Tibial nerve (tissue), 4 donors: ENCODE measurements at regions not wholly inside any gene's neighbourhood (a gene's known extent, or its start where the extent isn't known, plus 50 kb on each side); places are given as distances from the start of the nearest gene placed in this dataset.

Experiments used
- DNase-seq, 2 donors: peaks; one replicate each; pipeline ENCODE4 v3.0.0-alpha.2; 2019; ENCODE audit warnings: low spot score in 2 of 2
- H3K27ac ChIP-seq, 4 donors: fragments of 200-600 bp; sonication (generic) in 3 of 4; one replicate each; pipeline ENCODE4 v1.5.1; 2017 to 2019; ENCODE audit warnings: mild to moderate bottlenecking in 1 of 4
- H3K27me3 ChIP-seq, 2 donors: fragments of 200-600 bp; sonication (generic) in 1 of 2; one replicate each; pipeline versions ENCODE4 v1.5.1 to v1.6.0; 2017 to 2019
- H3K36me3 ChIP-seq, 3 donors: fragments of 200-600 bp; sonication (generic); one replicate each; pipeline ENCODE4 v1.5.1; 2018 to 2019
- H3K4me1 ChIP-seq, 4 donors: fragments of 200-600 bp; sonication (generic) in 3 of 4; one replicate each; pipeline ENCODE4 v1.5.1; 2017 to 2019
- H3K4me3 ChIP-seq, 4 donors: fragments of 200-600 bp; sonication (generic) in 3 of 4; one replicate each; pipeline ENCODE4 v1.5.1; 2017 to 2019; ENCODE audit warnings: mild to moderate bottlenecking in 1 of 4, moderate library complexity in 1 of 4
- H3K9me3 ChIP-seq, 4 donors: fragments of 200-600 bp; sonication (generic) in 3 of 4; one replicate each; pipeline ENCODE4 v1.5.1; 2017 to 2019
- EP300 ChIP-seq, 2 donors: sonication (generic); formaldehyde crosslinking; IDR thresholded peaks; one replicate each; pipeline ENCODE4 v1.6.1; 2017; ENCODE audit warnings: antibody characterized with exemption in 2 of 2, mild to moderate bottlenecking in 1 of 2
- POLR2A ChIP-seq, 2 donors: fragments of 450-650 bp; IDR thresholded peaks; one replicate each; pipeline ENCODE4 v1.6.1; 2017; ENCODE audit warnings: antibody characterized with exemption in 2 of 2, mild to moderate bottlenecking in 2 of 2, moderate library complexity in 2 of 2
- WGBS, 2 donors: methylation state at CpG; one replicate each; pipeline ENCODE4 v1.1.5; 2018; 5-methylcytosine and 5-hydroxymethylcytosine counted together
- TF ChIP-seq, protein P1 (sequence below), 5 experiments: fragments of 200-600 bp in 3 of 5; fragments of 450-650 bp in 2 of 5; sonication (generic) in 3 of 5; IDR thresholded peaks; one replicate each; pipeline ENCODE4 v1.5.1; 2016 to 2019; ENCODE audit warnings: antibody characterized with exemption in 5 of 5, mild to moderate bottlenecking in 3 of 5, moderate library complexity in 2 of 5

DNA sequence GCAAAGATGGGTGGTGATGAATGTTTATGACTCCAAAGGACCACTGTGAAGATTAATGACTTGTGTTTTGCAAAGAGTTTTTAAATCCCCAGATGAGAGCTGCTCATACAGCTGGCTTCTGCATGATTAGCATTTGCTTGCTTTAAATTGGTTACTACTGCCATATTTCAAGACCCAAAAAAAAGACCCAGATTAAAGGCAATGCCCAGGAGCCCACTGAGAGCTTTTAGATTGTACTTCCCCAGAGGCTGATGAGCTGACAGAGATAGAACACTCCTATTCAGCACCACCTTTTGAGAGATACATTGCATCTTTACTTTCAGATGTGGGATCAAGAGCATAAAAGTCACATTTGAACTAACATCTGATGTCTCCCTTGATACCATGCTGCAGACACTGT is 142.0 kb downstream of the HNRNPD start:
- Histone ChIP-seq H3K9me3 (no peaks in the 10 kb centered on the region), H3K27ac (no peak overlapping the region), H3K27me3 (no peaks in the 10 kb centered on the region), H3K36me3 (no peaks in the 10 kb centered on the region), H3K4me1 (no peaks in the 10 kb centered on the region), H3K4me3 (no peak overlapping the region)
- DNase-seq: no peak
- TF ChIP-seq POLR2A (IDR thresholded peaks at IDR 0.05) (no peak), EP300 (IDR thresholded peaks at IDR 0.05) (no peak)
- TF ChIP-seq, protein P1, sequence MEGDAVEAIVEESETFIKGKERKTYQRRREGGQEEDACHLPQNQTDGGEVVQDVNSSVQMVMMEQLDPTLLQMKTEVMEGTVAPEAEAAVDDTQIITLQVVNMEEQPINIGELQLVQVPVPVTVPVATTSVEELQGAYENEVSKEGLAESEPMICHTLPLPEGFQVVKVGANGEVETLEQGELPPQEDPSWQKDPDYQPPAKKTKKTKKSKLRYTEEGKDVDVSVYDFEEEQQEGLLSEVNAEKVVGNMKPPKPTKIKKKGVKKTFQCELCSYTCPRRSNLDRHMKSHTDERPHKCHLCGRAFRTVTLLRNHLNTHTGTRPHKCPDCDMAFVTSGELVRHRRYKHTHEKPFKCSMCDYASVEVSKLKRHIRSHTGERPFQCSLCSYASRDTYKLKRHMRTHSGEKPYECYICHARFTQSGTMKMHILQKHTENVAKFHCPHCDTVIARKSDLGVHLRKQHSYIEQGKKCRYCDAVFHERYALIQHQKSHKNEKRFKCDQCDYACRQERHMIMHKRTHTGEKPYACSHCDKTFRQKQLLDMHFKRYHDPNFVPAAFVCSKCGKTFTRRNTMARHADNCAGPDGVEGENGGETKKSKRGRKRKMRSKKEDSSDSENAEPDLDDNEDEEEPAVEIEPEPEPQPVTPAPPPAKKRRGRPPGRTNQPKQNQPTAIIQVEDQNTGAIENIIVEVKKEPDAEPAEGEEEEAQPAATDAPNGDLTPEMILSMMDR (IDR thresholded peaks at IDR 0.05): no peak

DNA sequence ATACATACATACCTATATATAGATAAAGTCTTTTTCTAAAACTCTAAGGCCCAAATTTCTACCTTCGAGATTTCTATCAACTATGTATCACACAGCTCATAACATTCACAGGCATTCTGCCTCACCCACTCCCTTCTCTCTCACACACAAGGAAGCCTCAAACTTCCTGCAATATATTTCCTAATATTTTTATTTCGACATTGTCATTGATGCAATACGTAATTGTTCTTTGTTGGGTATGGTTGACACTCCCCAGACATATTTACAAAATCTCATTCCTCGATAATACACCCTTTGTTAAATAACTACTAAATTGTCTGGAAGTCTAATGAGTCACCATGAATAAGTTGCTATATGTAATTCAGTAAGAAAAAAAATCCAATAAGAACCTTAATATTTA is 143.5 kb downstream of the HNRNPD start:
- Histone ChIP-seq H3K27me3 (no peaks in the 10 kb centered on the region), H3K4me1 (no peaks in the 10 kb centered on the region), H3K36me3 (no peaks in the 10 kb centered on the region), H3K27ac (no peak overlapping the region), H3K4me3 (no peak overlapping the region), H3K9me3 (no peaks in the 10 kb centered on the region)
- no peak for DNase-seq
- WGBS, 2 donors: 69 to 73% methylated on average over 4 of the region's 4 CpGs
- TF ChIP-seq POLR2A (IDR thresholded peaks at IDR 0.05) (no peak), EP300 (IDR thresholded peaks at IDR 0.05) (no peak)
- TF ChIP-seq, protein P1 (IDR thresholded peaks at IDR 0.05): no peak

DNA sequence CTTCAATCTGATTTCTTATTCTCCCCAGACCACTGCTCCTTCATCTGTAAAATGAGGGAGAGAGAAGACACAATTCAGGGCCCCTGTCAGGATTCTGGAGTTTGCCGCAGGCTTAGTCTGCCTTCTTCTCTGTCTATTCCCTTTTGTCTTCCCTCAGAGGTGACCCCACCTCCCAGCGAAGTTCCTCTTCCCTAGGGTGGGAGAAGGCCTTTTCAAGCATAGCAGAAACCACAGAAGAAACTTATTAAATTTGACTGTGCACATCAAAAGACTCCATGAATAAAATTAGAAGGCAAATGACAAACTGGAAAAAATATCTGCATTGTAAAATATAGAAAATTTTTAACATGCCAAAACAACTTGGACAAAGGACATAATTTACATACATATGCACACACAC is 148.8 kb downstream of the HNRNPD start:
- Histone ChIP-seq H3K27me3 (no peaks in the 10 kb centered on the region), H3K36me3 (no peaks in the 10 kb centered on the region), H3K27ac (no peak overlapping the region), H3K4me1 (no peaks in the 10 kb centered on the region), H3K4me3 (no peak overlapping the region), H3K9me3 (no peaks in the 10 kb centered on the region)
- WGBS, 2 donors: 48 to 67% methylated on average over 2 of the region's 2 CpGs
- no peak for DNase-seq
- TF ChIP-seq POLR2A (IDR thresholded peaks at IDR 0.05) (no peak), EP300 (IDR thresholded peaks at IDR 0.05) (no peak)
- TF ChIP-seq, protein P1 (IDR thresholded peaks at IDR 0.05): no peak

DNA sequence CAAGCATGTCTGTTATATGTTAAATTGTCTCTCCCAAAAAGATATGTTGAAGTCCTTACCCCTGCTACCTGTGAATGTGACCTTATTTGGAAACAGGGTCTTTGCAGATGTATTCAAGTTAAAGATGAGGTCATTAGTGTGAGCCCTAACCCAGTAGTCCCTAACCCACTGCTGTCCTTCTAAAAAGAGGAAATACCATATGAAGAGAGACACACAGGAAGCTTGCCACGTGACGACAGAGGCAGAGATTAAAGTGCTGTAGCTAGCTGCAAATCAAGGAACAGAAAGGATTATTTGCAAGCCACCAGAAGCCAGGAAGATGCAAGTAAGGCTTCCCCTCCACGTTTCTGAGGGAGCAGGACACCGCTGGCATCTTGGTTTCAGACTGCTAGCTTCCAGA is 150.1 kb downstream of the HNRNPD start:
- Histone ChIP-seq H3K4me3 (no peak overlapping the region), H3K27ac (no peak overlapping the region), H3K27me3 (no peaks in the 10 kb centered on the region), H3K36me3 (no peaks in the 10 kb centered on the region), H3K9me3 (no peaks in the 10 kb centered on the region), H3K4me1 (no peaks in the 10 kb centered on the region)
- DNase-seq: peak in 1 of 2 donors; percentile 49
- TF ChIP-seq, protein P1 (IDR thresholded peaks at IDR 0.05): no peak
- TF ChIP-seq POLR2A (IDR thresholded peaks at IDR 0.05): no peak
- no peak for TF ChIP-seq EP300 (IDR thresholded peaks at IDR 0.05)
- 17 to 21% methylated on average over 4 of the region's 4 CpGs for WGBS, 2 donors

DNA sequence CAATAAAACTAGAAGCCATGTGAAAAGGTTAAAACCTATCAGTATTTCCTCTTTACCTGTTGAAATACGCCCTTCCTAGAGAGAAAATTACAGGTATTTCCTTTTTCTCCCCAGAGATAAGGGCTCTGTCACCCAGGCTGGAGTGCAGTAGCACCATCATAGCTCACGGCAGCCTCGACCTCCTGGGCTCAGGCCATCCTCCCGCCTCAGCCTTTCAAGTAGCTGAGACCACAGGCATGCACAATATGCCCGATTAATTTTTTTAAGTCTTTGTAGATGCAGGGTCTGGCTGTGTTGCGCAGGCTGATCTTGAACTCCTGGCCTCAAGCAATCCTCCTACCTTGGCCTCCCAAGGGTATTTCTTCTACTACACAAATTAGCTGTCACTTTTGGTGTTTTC is 154.4 kb downstream of the HNRNPD start:
- Histone ChIP-seq H3K36me3 (no peaks in the 10 kb centered on the region), H3K4me1 (no peaks in the 10 kb centered on the region), H3K9me3 (no peaks in the 10 kb centered on the region), H3K27me3 (no peaks in the 10 kb centered on the region), H3K4me3 (no peak overlapping the region), H3K27ac (no peak overlapping the region)
- DNase-seq: no peak
- WGBS, 2 donors: 72 to 75% methylated on average over 6 of the region's 6 CpGs
- TF ChIP-seq POLR2A (IDR thresholded peaks at IDR 0.05) (no peak), EP300 (IDR thresholded peaks at IDR 0.05) (no peak)
- TF ChIP-seq, protein P1 (IDR thresholded peaks at IDR 0.05): no peak
